Esophagus squamous epithelium (tissue), 4 donors: ENCODE measurements at regions not wholly inside any gene's neighbourhood (a gene's known extent, or its start where the extent isn't known, plus 50 kb on each side); places are given as distances from the start of the nearest gene placed in this dataset.

Experiments
- CTCF ChIP-seq, 6 experiments: fragments of 450-650 bp in 4 of 6; fragments of 200-600 bp in 2 of 6; sonication (generic) in 2 of 6; IDR thresholded peaks; one replicate each; pipeline ENCODE4 v1.5.1; 2016 to 2019; ENCODE audit warnings: antibody characterized with exemption in 6 of 6, mild to moderate bottlenecking in 4 of 6, moderate library complexity in 4 of 6
- POLR2A ChIP-seq, 4 donors: fragments of 450-650 bp; IDR thresholded peaks; one replicate each; pipeline ENCODE4 v1.6.1; 2017; ENCODE audit warnings: antibody characterized with exemption in 4 of 4, mild to moderate bottlenecking in 4 of 4, moderate library complexity in 3 of 4

GRCh38 chr7:22051886-22052673 is 106.4 kb upstream of the CDCA7L start:
- no peak for TF ChIP-seq CTCF (IDR thresholded peaks at IDR 0.05)
- TF ChIP-seq POLR2A (IDR thresholded peaks at IDR 0.05) = no peak
